Ishikawa (cell line): ENCODE measurements at regions not wholly inside any gene's neighbourhood (a gene's known extent, or its start where the extent isn't known, plus 50 kb on each side); places are given as distances from the start of the nearest gene placed in this dataset.

ENCODE experiments used
- CEBPB ChIP-seq: IDR thresholded peaks from 2 replicates; pipeline ENCODE4 v1.6.1; 2012
- CREB1 ChIP-seq: IDR thresholded peaks from 2 replicates; pipeline ENCODE4 v1.6.1; 2012; ENCODE audit warnings: low read depth
- EGR1 ChIP-seq: IDR thresholded peaks from 2 replicates; pipeline ENCODE4 v1.6.1; 2012
- EP300 ChIP-seq: IDR thresholded peaks from 2 replicates; pipeline ENCODE4 v1.6.1; 2012; ENCODE audit warnings: borderline replicate concordance
- FOXM1 ChIP-seq: IDR thresholded peaks from 2 replicates; pipeline ENCODE4 v1.6.1; 2012; ENCODE audit warnings: low read depth, borderline replicate concordance
- NFIC ChIP-seq: IDR thresholded peaks from 2 replicates; pipeline ENCODE4 v1.6.1; 2012
- RAD21 ChIP-seq: IDR thresholded peaks from 2 replicates; pipeline ENCODE4 v1.6.1; 2012; ENCODE audit warnings: low read depth
- TAF1 ChIP-seq: IDR thresholded peaks from 2 replicates; pipeline ENCODE4 v1.6.1; 2012; ENCODE audit warnings: low read depth, mild to moderate bottlenecking
- TCF12 ChIP-seq: IDR thresholded peaks from 2 replicates; pipeline ENCODE4 v1.6.1; 2012; ENCODE audit warnings: low read depth
- TEAD4 ChIP-seq: IDR thresholded peaks from 2 replicates; pipeline ENCODE4 v1.6.1; 2012
- YY1 ChIP-seq: IDR thresholded peaks from 2 replicates; pipeline ENCODE4 v1.6.1; 2012; ENCODE audit warnings: low read depth
- ZBTB7A ChIP-seq: IDR thresholded peaks from 2 replicates; pipeline ENCODE4 v1.6.1; 2012; ENCODE audit warnings: low read depth
- TF ChIP-seq, protein P1 (sequence below): IDR thresholded peaks from 2 replicates; pipeline ENCODE4 v1.6.1; 2012
- TF ChIP-seq, protein P2 (sequence below): IDR thresholded peaks from 2 replicates; pipeline ENCODE4 v1.6.1; 2012
- TF ChIP-seq, protein P3 (sequence below): IDR thresholded peaks from 2 replicates; pipeline ENCODE4 v1.6.1; 2012; ENCODE audit warnings: low read depth, mild to moderate bottlenecking

DNA sequence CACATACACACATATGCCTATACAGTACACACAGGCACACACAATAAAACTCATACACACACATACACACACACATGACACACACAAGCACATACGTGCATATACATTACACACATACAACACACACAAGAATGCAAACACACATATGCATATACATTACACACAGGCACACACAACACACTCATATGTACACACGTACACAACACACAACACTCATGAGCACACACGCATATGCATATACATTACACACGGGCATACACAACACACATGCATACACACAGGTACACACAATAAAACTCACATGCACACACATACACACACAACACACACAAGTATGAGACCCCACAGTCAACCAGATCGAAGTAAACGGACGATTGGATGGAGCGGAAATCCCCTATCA is 238.2 kb downstream of the ERMARD start:
- TF ChIP-seq ZBTB7A (no peak), TAF1 (no peak), EGR1 (no peak), TEAD4 (no peak), YY1 (no peak), CREB1 (no peak)
- TF ChIP-seq, protein P1, sequence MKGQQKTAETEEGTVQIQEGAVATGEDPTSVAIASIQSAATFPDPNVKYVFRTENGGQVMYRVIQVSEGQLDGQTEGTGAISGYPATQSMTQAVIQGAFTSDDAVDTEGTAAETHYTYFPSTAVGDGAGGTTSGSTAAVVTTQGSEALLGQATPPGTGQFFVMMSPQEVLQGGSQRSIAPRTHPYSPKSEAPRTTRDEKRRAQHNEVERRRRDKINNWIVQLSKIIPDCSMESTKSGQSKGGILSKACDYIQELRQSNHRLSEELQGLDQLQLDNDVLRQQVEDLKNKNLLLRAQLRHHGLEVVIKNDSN: no peak
- TF ChIP-seq, protein P2, sequence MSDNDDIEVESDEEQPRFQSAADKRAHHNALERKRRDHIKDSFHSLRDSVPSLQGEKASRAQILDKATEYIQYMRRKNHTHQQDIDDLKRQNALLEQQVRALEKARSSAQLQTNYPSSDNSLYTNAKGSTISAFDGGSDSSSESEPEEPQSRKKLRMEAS: no peak

DNA sequence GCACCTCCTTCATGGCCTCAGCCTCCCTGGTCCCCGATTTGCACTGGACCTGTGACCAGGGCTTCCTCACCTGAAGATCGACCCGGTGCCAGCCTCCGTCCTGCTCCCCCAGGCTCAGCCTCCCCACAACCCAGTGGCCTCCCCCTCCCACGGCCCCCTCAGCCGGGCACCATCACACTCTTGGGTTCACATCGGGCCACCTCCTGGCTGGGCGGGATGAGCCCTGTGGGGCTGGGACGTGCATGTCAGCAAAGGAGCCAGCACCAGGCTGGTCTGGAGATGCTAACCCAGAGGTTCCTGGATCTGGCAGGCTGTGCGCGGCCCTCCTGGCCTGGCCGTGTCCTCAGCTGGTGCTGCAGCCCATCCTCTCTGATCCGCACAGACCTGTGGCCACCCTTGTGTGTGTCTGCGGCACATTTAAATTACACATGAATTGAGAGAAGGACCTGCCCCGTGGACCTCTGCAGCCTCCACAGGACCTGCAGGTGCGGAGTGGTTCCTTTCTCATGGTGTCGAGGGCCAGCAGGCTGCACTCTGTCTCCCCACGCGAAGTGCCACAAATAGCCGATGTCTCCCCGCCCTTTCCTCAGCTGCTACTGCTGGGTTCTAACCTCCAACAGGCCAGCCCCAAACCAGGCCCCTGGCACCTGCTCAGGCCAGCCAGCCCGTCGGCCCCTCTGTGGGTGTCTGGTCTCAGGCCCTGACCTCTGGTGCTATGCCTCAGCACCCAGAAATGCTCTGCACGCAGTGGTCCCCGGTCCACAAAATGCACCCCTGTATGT is 237.5 kb downstream of the ERMARD start:
- TF ChIP-seq, protein P3, sequence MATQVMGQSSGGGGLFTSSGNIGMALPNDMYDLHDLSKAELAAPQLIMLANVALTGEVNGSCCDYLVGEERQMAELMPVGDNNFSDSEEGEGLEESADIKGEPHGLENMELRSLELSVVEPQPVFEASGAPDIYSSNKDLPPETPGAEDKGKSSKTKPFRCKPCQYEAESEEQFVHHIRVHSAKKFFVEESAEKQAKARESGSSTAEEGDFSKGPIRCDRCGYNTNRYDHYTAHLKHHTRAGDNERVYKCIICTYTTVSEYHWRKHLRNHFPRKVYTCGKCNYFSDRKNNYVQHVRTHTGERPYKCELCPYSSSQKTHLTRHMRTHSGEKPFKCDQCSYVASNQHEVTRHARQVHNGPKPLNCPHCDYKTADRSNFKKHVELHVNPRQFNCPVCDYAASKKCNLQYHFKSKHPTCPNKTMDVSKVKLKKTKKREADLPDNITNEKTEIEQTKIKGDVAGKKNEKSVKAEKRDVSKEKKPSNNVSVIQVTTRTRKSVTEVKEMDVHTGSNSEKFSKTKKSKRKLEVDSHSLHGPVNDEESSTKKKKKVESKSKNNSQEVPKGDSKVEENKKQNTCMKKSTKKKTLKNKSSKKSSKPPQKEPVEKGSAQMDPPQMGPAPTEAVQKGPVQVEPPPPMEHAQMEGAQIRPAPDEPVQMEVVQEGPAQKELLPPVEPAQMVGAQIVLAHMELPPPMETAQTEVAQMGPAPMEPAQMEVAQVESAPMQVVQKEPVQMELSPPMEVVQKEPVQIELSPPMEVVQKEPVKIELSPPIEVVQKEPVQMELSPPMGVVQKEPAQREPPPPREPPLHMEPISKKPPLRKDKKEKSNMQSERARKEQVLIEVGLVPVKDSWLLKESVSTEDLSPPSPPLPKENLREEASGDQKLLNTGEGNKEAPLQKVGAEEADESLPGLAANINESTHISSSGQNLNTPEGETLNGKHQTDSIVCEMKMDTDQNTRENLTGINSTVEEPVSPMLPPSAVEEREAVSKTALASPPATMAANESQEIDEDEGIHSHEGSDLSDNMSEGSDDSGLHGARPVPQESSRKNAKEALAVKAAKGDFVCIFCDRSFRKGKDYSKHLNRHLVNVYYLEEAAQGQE: no peak
- TF ChIP-seq YY1 (no peak), CEBPB (no peak), RAD21 (no peak), TCF12 (no peak), CREB1 (no peak), FOXM1 (no peak), NFIC (no peak), EGR1 (no peak), TEAD4 (no peak), TAF1 (no peak), EP300 (no peak), ZBTB7A (no peak)
- TF ChIP-seq, protein P2: no peak
- TF ChIP-seq, protein P1: no peak

DNA sequence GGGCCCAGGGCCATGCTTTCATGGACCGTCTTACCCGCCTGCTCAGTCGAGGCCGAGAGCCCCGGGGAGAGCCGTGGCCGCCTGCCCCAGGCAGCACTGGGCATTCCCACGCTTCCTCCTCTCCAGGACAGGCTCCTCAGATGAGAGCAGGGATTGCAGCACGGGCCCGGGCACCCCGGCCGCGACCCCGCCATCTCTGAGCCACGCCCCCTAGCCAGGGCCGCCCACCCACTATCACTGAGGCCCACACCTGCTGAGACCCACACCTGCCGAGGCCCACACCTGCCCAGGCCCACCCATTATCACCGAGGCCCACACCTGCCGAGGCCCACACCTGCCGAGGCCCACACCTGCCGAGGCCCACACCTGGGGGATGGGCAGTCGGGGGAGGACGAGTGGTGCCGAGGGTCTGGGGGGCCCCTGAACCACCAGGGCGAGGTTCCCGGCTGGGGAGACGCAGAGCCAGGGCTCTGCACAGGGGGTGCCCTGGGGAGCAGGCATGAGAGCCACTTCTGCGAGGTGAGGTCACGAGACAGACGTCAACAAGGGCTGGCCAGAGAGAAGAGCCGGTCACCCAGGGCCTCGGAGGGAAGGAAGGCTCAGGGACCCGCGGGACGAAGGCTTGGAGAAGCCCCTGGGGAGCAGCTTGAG is 235.6 kb downstream of the ERMARD start:
- TF ChIP-seq CREB1 (no peak), TAF1 (no peak), YY1 (no peak), FOXM1 (no peak), TEAD4 (no peak), RAD21 (no peak), NFIC (no peak), ZBTB7A (no peak), TCF12 (no peak), CEBPB (no peak), EGR1 (no peak), EP300 (no peak)
- TF ChIP-seq, protein P3: no peak
- TF ChIP-seq, protein P1: no peak
- TF ChIP-seq, protein P2: no peak

DNA sequence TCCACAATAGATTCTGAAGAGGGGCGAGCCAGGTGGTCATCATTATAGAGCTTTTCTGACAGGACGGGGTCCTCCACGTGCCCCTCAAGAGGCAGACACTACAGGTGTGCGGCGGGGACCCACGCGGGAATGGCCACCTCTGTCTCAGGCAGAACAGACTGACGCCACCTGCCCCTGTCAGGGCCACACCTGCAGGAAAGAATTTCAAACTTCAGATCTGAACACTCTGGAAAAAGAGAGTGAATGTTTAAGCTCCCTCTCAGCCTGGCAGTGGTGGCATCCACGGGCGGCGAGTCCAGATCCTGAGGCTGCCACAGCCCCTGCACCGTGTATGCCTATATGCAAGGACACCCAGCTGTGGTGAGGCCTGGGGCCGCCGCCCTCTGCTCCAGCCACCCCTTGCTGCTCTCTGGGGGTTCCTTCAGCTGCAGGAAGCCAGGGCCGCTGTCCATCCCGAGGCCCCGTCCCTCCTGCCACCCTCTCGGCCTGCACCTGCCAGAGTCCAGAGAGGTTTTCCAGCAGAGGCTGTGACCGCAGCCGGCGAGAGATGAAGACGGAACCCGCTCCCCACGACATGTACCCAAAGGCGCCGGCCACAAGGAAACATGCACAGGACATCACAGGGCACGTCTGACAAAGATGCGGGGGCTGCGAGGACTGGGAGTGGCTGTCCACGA is 234.9 kb downstream of the ERMARD start:
- TF ChIP-seq TAF1: no peak
- TF ChIP-seq FOXM1: no peak
- TF ChIP-seq NFIC: no peak
- TF ChIP-seq, protein P1: no peak
- TF ChIP-seq CREB1: no peak
- no peak for TF ChIP-seq RAD21
- TF ChIP-seq, protein P3: no peak
- TF ChIP-seq EP300: no peak
- TF ChIP-seq CEBPB: no peak
- no peak for TF ChIP-seq TEAD4
- TF ChIP-seq YY1: no peak
- no peak for TF ChIP-seq EGR1
- TF ChIP-seq TCF12: no peak
- TF ChIP-seq, protein P2: no peak
- no peak for TF ChIP-seq ZBTB7A
